ENCODE measurements at regions not wholly inside any gene's neighbourhood (a gene's known extent, or its start where the extent isn't known, plus 50 kb on each side); places are given as distances from the start of the nearest gene placed in this dataset.
A peak's percentile ranks its signal among the peaks of the same experiment; 100 is the strongest.

- intact Hi-C loops (cut with DNase I), result no loop called here
- no peak for TF ChIP-seq POLR2A (IDR thresholded peaks at IDR 0.05)
- no peak for TF ChIP-seq CTCF (IDR thresholded peaks at IDR 0.05)
- no peak for DNase-seq
- Histone ChIP-seq H3K36me3 (no peaks in the 10 kb centered on the region), H3K4me3 (no peak overlapping the region), H3K27ac (no peak overlapping the region), H3K4me1 (peaks cover 4 to 43% (median 8%) of the 10 kb centered on the region in 3 donors), H3K9me3 (no peaks in the 10 kb centered on the region), H3K27me3 (peaks cover 0 to 10% (median 0%) of the 10 kb centered on the region in 4 donors)
- WGBS, 2 donors, result 82 to 100% methylated on average over 1 of the region's 1 CpG
Measured at GRCh38 chr1:38736399-38736798, 123.2 kb downstream of the RRAGC start.

- TF ChIP-seq CTCF (IDR thresholded peaks at IDR 0.05) (no peak), POLR2A (IDR thresholded peaks at IDR 0.05) (no peak)
- H3K9me3 ChIP-seq, result no peaks in the 10 kb centered on the region
- intact Hi-C loops (cut with DNase I), result no loop called here
- H3K4me1 ChIP-seq, result peaks cover 8 to 44% (median 10%) of the 10 kb centered on the region in 3 donors
- DNase-seq, result no peak
- peaks cover 0 to 11% (median 0%) of the 10 kb centered on the region in 4 donors for H3K27me3 ChIP-seq
- no peak overlapping the region for H3K4me3 ChIP-seq
- WGBS, 2 donors, result 65 to 71% methylated on average over 6 of the region's 6 CpGs
- H3K36me3 ChIP-seq, result no peaks in the 10 kb centered on the region
- H3K27ac ChIP-seq, result no peak overlapping the region
Measured at GRCh38 chr1:38735651-38736161, 123.9 kb downstream of the RRAGC start.

- Histone ChIP-seq H3K27me3 (peaks cover 0 to 11% (median 0%) of the 10 kb centered on the region in 4 donors), H3K27ac (peak overlapping the region; percentile 14 to 63 (median 38)), H3K9me3 (no peaks in the 10 kb centered on the region), H3K4me1 (peaks cover 12 to 64% (median 23%) of the 10 kb centered on the region in 3 donors), H3K36me3 (no peaks in the 10 kb centered on the region), H3K4me3 (no peak overlapping the region)
- 44 to 51% methylated on average over 3 of the region's 3 CpGs for WGBS, 2 donors
- no peak for DNase-seq
- no peak for TF ChIP-seq CTCF (IDR thresholded peaks at IDR 0.05)
- intact Hi-C loops (cut with DNase I), result no loop called here
Measured at GRCh38 chr1:38733761-38734160, 125.8 kb downstream of the RRAGC start.

GRCh38 chr1:38730511-38731397 lies 128.8 kb downstream of the RRAGC start:
- H3K27ac ChIP-seq, result peak overlapping the region; percentile 28 to 67 (median 46)
- H3K36me3 ChIP-seq, result no peaks in the 10 kb centered on the region
- H3K4me1 ChIP-seq, result peaks cover 12 to 88% (median 37%) of the 10 kb centered on the region in 3 donors
- H3K4me3 ChIP-seq, result no peak overlapping the region
- no peaks in the 10 kb centered on the region for H3K9me3 ChIP-seq
- peaks cover 0 to 11% (median 0%) of the 10 kb centered on the region in 4 donors for H3K27me3 ChIP-seq
- intact Hi-C loops (cut with DNase I), result no loop called here
- 39 to 52% methylated on average over 6 of the region's 6 CpGs for WGBS, 2 donors
- TF ChIP-seq CTCF (IDR thresholded peaks at IDR 0.05) (no peak), POLR2A (IDR thresholded peaks at IDR 0.05) (no peak)
- DNase-seq, result no peak

- Histone ChIP-seq H3K9me3 (no peaks in the 10 kb centered on the region), H3K27ac (peak overlapping the region; percentile 59 to 74 (median 67)), H3K4me3 (peak overlapping the region; percentile 20 to 54 (median 23)), H3K36me3 (no peaks in the 10 kb centered on the region), H3K4me1 (peaks cover 8 to 92% (median 52%) of the 10 kb centered on the region in 3 donors), H3K27me3 (peaks cover 0 to 11% (median 0%) of the 10 kb centered on the region in 4 donors)
- no peak for DNase-seq
- intact Hi-C loops (cut with DNase I), result no loop called here
- TF ChIP-seq CTCF (IDR thresholded peaks at IDR 0.05) (no peak), POLR2A (IDR thresholded peaks at IDR 0.05) (no peak)
- 0 to 8% methylated on average over 1 of the region's 1 CpG for WGBS, 2 donors
Measured at GRCh38 chr1:38728585-38728908, 131.0 kb downstream of the RRAGC start.
